Loucy (cell line): ENCODE measurements at regions not wholly inside any gene's neighbourhood (a gene's known extent, or its start where the extent isn't known, plus 50 kb on each side); places are given as distances from the start of the nearest gene placed in this dataset.

ENCODE experiments used
- CTCF ChIP-seq: fragments of 200-600 bp; sonication (generic); conservative IDR thresholded peaks from 2 replicates; pipeline ENCODE4 v1.5.1; 2014; ENCODE audit warnings: mild to moderate bottlenecking, antibody characterized with exemption, low read length
- EZH2phosphoT487 ChIP-seq: fragments of 200-600 bp; IDR thresholded peaks from 2 replicates; pipeline ENCODE4 v1.6.1; 2018; ENCODE audit warnings: antibody characterized with exemption, mild to moderate bottlenecking, moderate library complexity, borderline replicate concordance

DNA sequence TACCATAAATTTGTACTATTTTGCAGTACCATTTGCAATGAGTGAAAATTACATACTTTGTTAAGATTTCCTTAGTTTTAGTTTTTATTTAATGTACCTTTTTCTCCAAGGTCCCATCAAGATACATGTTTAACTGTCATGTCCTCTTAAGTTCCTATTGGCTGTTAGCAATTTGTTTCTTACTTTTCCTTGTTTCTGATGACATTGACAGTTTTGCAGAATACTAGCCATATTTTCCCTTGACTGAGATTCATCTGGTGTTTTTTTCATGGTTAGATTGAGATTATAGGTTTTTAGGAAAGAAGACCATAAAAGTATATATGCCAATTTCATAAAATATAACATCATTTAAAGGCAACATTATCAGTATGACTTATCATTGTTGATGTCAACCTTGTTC is 376.8 kb upstream of the STEAP1 start:
- TF ChIP-seq CTCF (no peak), EZH2phosphoT487 (no peak)
